Activated T-cell treated with anti-CD3 and anti-CD28 coated beads for 48 hours (primary cell): ENCODE measurements at regions not wholly inside any gene's neighbourhood (a gene's known extent, or its start where the extent isn't known, plus 50 kb on each side); places are given as distances from the start of the nearest gene placed in this dataset.

Experiments
- DNase-seq: peaks from one replicate; pipeline ENCODE4 v3.0.0-alpha.2; 2020; ENCODE audit warnings: low read depth

GRCh38 chr5:104431002-104431620 is 868.5 kb upstream of the NUDT12 start:
- no peak for DNase-seq

- no peak for DNase-seq
These were observed 867.3 kb upstream of the NUDT12 start for GRCh38 chr5:104429911-104430310.

- no peak for DNase-seq
These were observed 858.8 kb upstream of the NUDT12 start for GRCh38 chr5:104421431-104421830.

GRCh38 chr5:104418056-104418455 is 855.5 kb upstream of the NUDT12 start:
- DNase-seq: no peak

- DNase-seq: no peak
These were observed 850.2 kb upstream of the NUDT12 start for GRCh38 chr5:104412649-104413240.

- DNase-seq: no peak
These were observed 838.4 kb upstream of the NUDT12 start for GRCh38 chr5:104400941-104401340.

- no peak for DNase-seq
These were observed 823.3 kb upstream of the NUDT12 start for GRCh38 chr5:104385906-104386305.

GRCh38 chr5:104375345-104375744 is 812.8 kb upstream of the NUDT12 start:
- DNase-seq: no peak

GRCh38 chr5:104372796-104373195 is 810.2 kb upstream of the NUDT12 start:
- DNase-seq: no peak

GRCh38 chr5:104372376-104372775 is 809.8 kb upstream of the NUDT12 start:
- DNase-seq: no peak

- no peak for DNase-seq
These were observed 807.9 kb upstream of the NUDT12 start for GRCh38 chr5:104370523-104370922.

GRCh38 chr5:104367978-104368377 is 805.4 kb upstream of the NUDT12 start:
- DNase-seq: no peak

GRCh38 chr5:104363567-104363966 is 801.0 kb upstream of the NUDT12 start:
- DNase-seq: no peak

- DNase-seq: no peak
These were observed 799.3 kb upstream of the NUDT12 start for GRCh38 chr5:104361932-104362331.

- DNase-seq: no peak
These were observed 792.8 kb upstream of the NUDT12 start for GRCh38 chr5:104355350-104355749.

GRCh38 chr5:104353371-104353770 is 790.8 kb upstream of the NUDT12 start:
- no peak for DNase-seq

- DNase-seq: no peak
These were observed 790.4 kb upstream of the NUDT12 start for GRCh38 chr5:104352954-104353353.

GRCh38 chr5:104347119-104347708 is 784.6 kb upstream of the NUDT12 start:
- no peak for DNase-seq

GRCh38 chr5:104345222-104346016 is 782.8 kb upstream of the NUDT12 start:
- DNase-seq: no peak

GRCh38 chr5:104344809-104345208 is 782.2 kb upstream of the NUDT12 start:
- no peak for DNase-seq

GRCh38 chr5:104327801-104328200 is 765.2 kb upstream of the NUDT12 start:
- no peak for DNase-seq

- no peak for DNase-seq
These were observed 764.4 kb upstream of the NUDT12 start for GRCh38 chr5:104326966-104327365.

GRCh38 chr5:104325356-104325755 is 762.8 kb upstream of the NUDT12 start:
- no peak for DNase-seq
